Caco-2 (cell line): ENCODE measurements at regions not wholly inside any gene's neighbourhood (a gene's known extent, or its start where the extent isn't known, plus 50 kb on each side); places are given as distances from the start of the nearest gene placed in this dataset.
A peak's percentile ranks its signal among the peaks of the same experiment; 100 is the strongest.

ENCODE experiments used
- BruUV-seq: library from RNA; stranded (reverse); fragments of 400-500 nt; replicated peaks from 2 replicates; lab custom pipeline; 2021; lab: Mats Ljungman, UMichigan
- CTCF ChIA-PET: fragments of 300-600 bp; sonication (Branson Sonifier 250); formaldehyde crosslinking; loops from one replicate; lab custom pipeline; 2022; ENCODE audit warnings: antibody characterized with exemption; lab: Charles Lee
- POLR2A ChIA-PET: fragments of 300-600 bp; sonication (Branson Sonifier 250); formaldehyde crosslinking; loops from one replicate; lab custom pipeline; 2022; ENCODE audit warnings: antibody characterized with exemption; lab: Charles Lee
- DNase-seq, 2 experiments: peaks; one replicate each; pipeline versions ENCODE4 v3.0.0 to v3.0.0-alpha.2; 2020 to 2022
- H3K27me3 ChIP-seq: replicated peaks from 2 replicates; pipeline ENCODE4 v1.6.0; 2011; ENCODE audit warnings: low read length; ENCODE audit not compliant: control insufficient read depth, insufficient read depth
- H3K36me3 ChIP-seq: 2 replicates; pipeline ENCODE4 v1.5.1; 2011; ENCODE audit warnings: low read length; ENCODE audit not compliant: control insufficient read depth, insufficient read depth
- H3K4me1 ChIP-seq: fragments of 250-450 bp; sonication (Bioruptor Pico); 2 replicates; pipeline ENCODE4 v1.5.1; 2020; ENCODE audit warnings: mild to moderate bottlenecking
- H3K4me3 ChIP-seq: 2 replicates; pipeline ENCODE4 v1.5.1; 2011; ENCODE audit warnings: low read depth, mild to moderate bottlenecking, control low read depth, low read length
- H3K9me3 ChIP-seq: fragments of 250-450 bp; sonication (Bioruptor Pico); 2 replicates; pipeline ENCODE4 v1.5.1; 2020; ENCODE audit warnings: mild to moderate bottlenecking, moderate library complexity
- H3K27ac Mint-ChIP-seq: one replicate; pipeline ENCODE4 v1.8.0; 2022; ENCODE audit warnings: mixed read lengths; ENCODE audit not compliant: unreplicated experiment
- H3K27me3 Mint-ChIP-seq: one replicate; pipeline ENCODE4 v1.8.0; 2022; ENCODE audit warnings: mixed read lengths; ENCODE audit not compliant: insufficient read depth, unreplicated experiment
- H3K36me3 Mint-ChIP-seq: one replicate; pipeline ENCODE4 v1.8.0; 2022; ENCODE audit warnings: mild to moderate bottlenecking, mixed read lengths; ENCODE audit not compliant: insufficient read depth, unreplicated experiment
- H3K4me1 Mint-ChIP-seq: one replicate; pipeline ENCODE4 v1.8.0; 2022; ENCODE audit warnings: low read depth, mixed read lengths; ENCODE audit not compliant: unreplicated experiment
- H3K4me3 Mint-ChIP-seq: one replicate; pipeline ENCODE4 v1.8.0; 2022; ENCODE audit warnings: mild to moderate bottlenecking, moderate library complexity, mixed read lengths; ENCODE audit not compliant: unreplicated experiment
- H3K9me3 Mint-ChIP-seq: one replicate; pipeline ENCODE4 v1.8.0; 2022; ENCODE audit warnings: mixed read lengths; ENCODE audit not compliant: unreplicated experiment
- CTCF ChIP-seq, 2 experiments: fragments of 200-600 bp in 1 of 2; IDR thresholded peaks; 1 replicate in 1 of 2; 2 replicates in 1 of 2; pipeline versions ENCODE4 v1.5.1 to v1.8.0; 2011 to 2022; ENCODE audit warnings: antibody characterized with exemption in 1 of 2, control low read depth in 1 of 2, inconsistent platforms in 1 of 2, low read depth in 1 of 2, low read length in 1 of 2, mild to moderate bottlenecking in 1 of 2, moderate library complexity in 1 of 2; ENCODE audit not compliant: insufficient read depth in 1 of 2, severe bottlenecking in 1 of 2, unreplicated experiment in 1 of 2
- intact Hi-C: fragments of 100-400 bp; cut with micrococcal nuclease; formaldehyde crosslinking; loops from one replicate; pipeline ENCODE4 v1.10.0; 2022; ENCODE audit not compliant: unreplicated experiment

GRCh38 chr3:81249540-81250029, 511.9 kb downstream of the GBE1 start:
- no peak for TF ChIP-seq CTCF (IDR thresholded peaks at IDR 0.05; ENCODE audit: insufficient read depth in 1 of 2, low read depth in 1 of 2, low read length in 1 of 2, severe bottlenecking in 1 of 2, unreplicated experiment in 1 of 2)
- Histone ChIP-seq H3K4me1 (peaks cover 48% of the 10 kb centered on the region), H3K27me3 (no peaks in the 10 kb centered on the region), H3K4me3 (no peak overlapping the region), H3K9me3 (no peaks in the 10 kb centered on the region; the same call in 1 of the 2 replicates), H3K36me3 (no peaks in the 10 kb centered on the region)
- POLR2A ChIA-PET = no interaction called here
- Mint-ChIP-seq H3K36me3 (peaks cover 22% of the 10 kb centered on the region), H3K9me3 (no peaks in the 10 kb centered on the region), H3K27ac (peak overlapping the region; percentile 90), H3K4me1 (peaks cover 33% of the 10 kb centered on the region), H3K27me3 (no peaks in the 10 kb centered on the region), H3K4me3 (peak overlapping the region; percentile 34)
- BruUV-seq = no TSS peak
- CTCF ChIA-PET = no interaction called here
- intact Hi-C loops = loop anchor here (1.0 kb wide), 3 partner anchors 22 to 51 kb away; no protein-coding TSS in a partner anchor
- peak; percentile 34 to 67 for DNase-seq

GRCh38 chr3:81245501-81245900, 515.9 kb downstream of the GBE1 start:
- H3K9me3 Mint-ChIP-seq = no peaks in the 10 kb centered on the region
- no peak for DNase-seq
- POLR2A ChIA-PET = no interaction called here
- H3K4me1 Mint-ChIP-seq = peaks cover 20% of the 10 kb centered on the region
- no peak overlapping the region for H3K4me3 Mint-ChIP-seq
- H3K27ac Mint-ChIP-seq = no peak overlapping the region
- peaks cover 22% of the 10 kb centered on the region for H3K36me3 Mint-ChIP-seq
- Histone ChIP-seq H3K9me3 (no peaks in the 10 kb centered on the region; the same call in 1 of the 2 replicates), H3K4me1 (peaks cover 40% of the 10 kb centered on the region), H3K36me3 (no peaks in the 10 kb centered on the region), H3K27me3 (no peaks in the 10 kb centered on the region), H3K4me3 (no peak overlapping the region)
- no peak for TF ChIP-seq CTCF (IDR thresholded peaks at IDR 0.05; ENCODE audit: insufficient read depth in 1 of 2, low read depth in 1 of 2, low read length in 1 of 2, severe bottlenecking in 1 of 2, unreplicated experiment in 1 of 2)
- BruUV-seq = no TSS peak
- CTCF ChIA-PET = no interaction called here
- no peaks in the 10 kb centered on the region for H3K27me3 Mint-ChIP-seq
- intact Hi-C loops = no loop called here

GRCh38 chr3:81245043-81245442, 516.4 kb downstream of the GBE1 start:
- no peaks in the 10 kb centered on the region; the same call in 1 of the 2 replicates for H3K9me3 ChIP-seq
- DNase-seq = no peak
- Mint-ChIP-seq H3K4me3 (no peak overlapping the region), H3K4me1 (peaks cover 17% of the 10 kb centered on the region), H3K27me3 (no peaks in the 10 kb centered on the region), H3K36me3 (peaks cover 25% of the 10 kb centered on the region), H3K27ac (no peak overlapping the region), H3K9me3 (no peaks in the 10 kb centered on the region)
- ChIA-PET CTCF (no interaction called here), POLR2A (no interaction called here)
- TF ChIP-seq CTCF (IDR thresholded peaks at IDR 0.05; ENCODE audit: insufficient read depth in 1 of 2, low read depth in 1 of 2, low read length in 1 of 2, severe bottlenecking in 1 of 2, unreplicated experiment in 1 of 2) = no peak
- no TSS peak for BruUV-seq
- no peaks in the 10 kb centered on the region for H3K27me3 ChIP-seq
- H3K36me3 ChIP-seq = no peaks in the 10 kb centered on the region
- intact Hi-C loops = no loop called here
- no peak overlapping the region for H3K4me3 ChIP-seq
- peaks cover 36% of the 10 kb centered on the region for H3K4me1 ChIP-seq
